HepG2 (cell line): ENCODE measurements at regions not wholly inside any gene's neighbourhood (a gene's known extent, or its start where the extent isn't known, plus 50 kb on each side); places are given as distances from the start of the nearest gene placed in this dataset.

Experiments used
- AHR ChIP-seq: IDR thresholded peaks from 2 replicates; pipeline ENCODE4 v1.6.1; 2018; ENCODE audit warnings: missing genetic modification reagents, missing compliant biosample characterization
- ARID4A ChIP-seq: sonication (generic); formaldehyde crosslinking; IDR thresholded peaks from 2 replicates; pipeline ENCODE4 v1.5.0; 2020; ENCODE audit warnings: mild to moderate bottlenecking, missing genetic modification reagents, borderline replicate concordance
- ARNT ChIP-seq: fragments of 450-650 bp; IDR thresholded peaks from 2 replicates; pipeline ENCODE4 v1.6.1; 2017
- E2F2 ChIP-seq: sonication (generic); formaldehyde crosslinking; IDR thresholded peaks from 2 replicates; pipeline ENCODE4 v1.4.0; 2020; ENCODE audit warnings: missing genetic modification reagents, borderline replicate concordance
- IRF2 ChIP-seq: IDR thresholded peaks from 2 replicates; pipeline ENCODE4 v1.6.1; 2018; ENCODE audit warnings: missing genetic modification reagents, missing compliant biosample characterization
- MATR3 ChIP-seq: sonication (generic); formaldehyde crosslinking; IDR thresholded peaks from 2 replicates; pipeline ENCODE4 v1.4.0; 2020; ENCODE audit warnings: missing genetic modification reagents
- MYPOP ChIP-seq: sonication (generic); formaldehyde crosslinking; IDR thresholded peaks from 2 replicates; pipeline ENCODE4 v1.8.1; 2023; ENCODE audit warnings: mild to moderate bottlenecking, moderate library complexity, missing genetic modification reagents
- PRPF4 ChIP-seq: fragments of 200-400 bp; formaldehyde crosslinking; IDR thresholded peaks from 2 replicates; pipeline ENCODE4 v1.6.1; 2016; ENCODE audit warnings: low read length, low read depth; ENCODE audit not compliant: poor library complexity, severe bottlenecking
- RNF2 ChIP-seq: fragments of 450-650 bp; conservative IDR thresholded peaks from 2 replicates; pipeline ENCODE4 v1.6.1; 2016; ENCODE audit warnings: low read depth
- SMARCC2 ChIP-seq: fragments of 450-650 bp; IDR thresholded peaks from 2 replicates; pipeline ENCODE4 v1.6.1; 2017; ENCODE audit warnings: antibody characterized with exemption, mild to moderate bottlenecking
- SOX5 ChIP-seq: IDR thresholded peaks from 2 replicates; pipeline ENCODE4 v1.6.1; 2016; ENCODE audit warnings: borderline replicate concordance
- TCF7 ChIP-seq: sonication (generic); IDR thresholded peaks from 2 replicates; pipeline ENCODE4 v1.6.1; 2016; ENCODE audit warnings: antibody characterized with exemption, low read depth
- TP53 ChIP-seq: sonication (generic); formaldehyde crosslinking; conservative IDR thresholded peaks from 2 replicates; pipeline ENCODE4 v1.4.0; 2020; ENCODE audit warnings: missing genetic modification reagents
- YY1 ChIP-seq: IDR thresholded peaks from 2 replicates; pipeline ENCODE4 v1.6.1; 2011; ENCODE audit warnings: low read length, low read depth, moderate library complexity, mild to moderate bottlenecking; ENCODE audit not compliant: insufficient read depth, insufficient replicate concordance
- ZEB1 ChIP-seq: IDR thresholded peaks from 2 replicates; pipeline ENCODE4 v1.6.1; 2012; ENCODE audit warnings: mild to moderate bottlenecking, low read depth, inconsistent platforms; ENCODE audit not compliant: insufficient replicate concordance
- ZNF12 ChIP-seq: sonication (generic); formaldehyde crosslinking; IDR thresholded peaks from 2 replicates; pipeline ENCODE4 v1.5.0; 2020; ENCODE audit warnings: missing genetic modification reagents
- ZNF138 ChIP-seq: sonication (generic); formaldehyde crosslinking; IDR thresholded peaks from 2 replicates; pipeline ENCODE4 v1.5.0; 2020; ENCODE audit warnings: mild to moderate bottlenecking, low read depth, missing genetic modification reagents
- ZNF143 ChIP-seq: sonication (generic); formaldehyde crosslinking; IDR thresholded peaks from 2 replicates; pipeline ENCODE4 v1.4.0; 2020; ENCODE audit warnings: missing genetic modification reagents
- ZNF207 ChIP-seq: fragments of 450-650 bp; IDR thresholded peaks from 2 replicates; pipeline ENCODE4 v1.6.1; 2016; ENCODE audit warnings: antibody characterized with exemption, borderline replicate concordance
- ZNF333 ChIP-seq: sonication (generic); formaldehyde crosslinking; IDR thresholded peaks from 2 replicates; pipeline ENCODE4 v1.4.0; 2020; ENCODE audit warnings: mild to moderate bottlenecking, missing genetic modification reagents, borderline replicate concordance
- ZNF44 ChIP-seq: sonication (generic); formaldehyde crosslinking; IDR thresholded peaks from 2 replicates; pipeline ENCODE4 v1.5.1; 2020; ENCODE audit warnings: mild to moderate bottlenecking, missing genetic modification reagents
- ZNF564 ChIP-seq: sonication (generic); formaldehyde crosslinking; IDR thresholded peaks from 2 replicates; pipeline ENCODE4 v1.8.1; 2023; ENCODE audit warnings: mild to moderate bottlenecking, missing genetic modification reagents
- ZNF619 ChIP-seq: sonication (generic); formaldehyde crosslinking; IDR thresholded peaks from 2 replicates; pipeline ENCODE4 v1.4.0; 2020; ENCODE audit warnings: mild to moderate bottlenecking, missing genetic modification reagents
- ZNF772 ChIP-seq: sonication (generic); formaldehyde crosslinking; IDR thresholded peaks from 2 replicates; pipeline ENCODE4 v1.5.0; 2020; ENCODE audit warnings: mild to moderate bottlenecking, missing genetic modification reagents

DNA sequence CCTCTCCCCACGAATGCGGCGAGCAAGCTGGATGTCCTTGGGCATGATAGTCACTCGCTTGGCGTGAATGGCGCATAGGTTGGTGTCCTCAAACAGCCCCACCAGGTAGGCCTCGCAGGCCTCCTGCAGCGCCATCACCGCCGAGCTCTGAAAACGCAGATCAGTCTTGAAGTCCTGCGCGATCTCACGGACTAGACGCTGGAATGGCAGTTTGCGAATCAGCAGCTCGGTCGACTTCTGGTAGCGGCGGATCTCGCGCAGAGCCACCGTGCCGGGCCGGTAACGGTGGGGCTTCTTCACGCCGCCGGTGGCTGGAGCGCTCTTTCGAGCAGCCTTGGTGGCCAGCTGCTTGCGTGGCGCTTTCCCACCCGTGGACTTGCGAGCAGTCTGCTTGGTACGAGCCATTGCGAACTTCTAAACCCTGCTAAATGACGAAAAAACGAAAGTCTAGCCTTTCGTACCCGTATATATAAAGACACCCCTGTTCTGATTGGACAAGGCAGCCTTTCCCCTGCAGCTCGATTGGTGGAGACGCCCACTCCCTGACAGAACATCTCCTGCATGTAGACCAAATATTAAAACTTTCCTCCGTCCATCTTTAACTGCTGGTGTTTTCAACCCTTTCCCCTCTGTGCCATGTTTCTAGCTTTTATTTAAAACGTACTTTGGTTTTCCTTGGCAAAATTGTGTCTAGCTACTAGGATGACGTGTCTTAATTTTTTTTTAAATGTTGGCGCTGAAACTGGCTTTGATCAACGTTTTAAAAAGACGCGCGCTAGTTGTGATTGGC, 109.8 kb downstream of the HFE start (continued):
- TF ChIP-seq ZNF207: no peak
- peak; percentile 90 for TF ChIP-seq MYPOP
- TF ChIP-seq TP53 (CRISPR knock-in tag): no peak
- TF ChIP-seq ARID4A: peak; percentile 97
- TF ChIP-seq PRPF4: no peak
- peak; percentile 93 for TF ChIP-seq IRF2 (CRISPR knock-in tag)
- TF ChIP-seq RNF2: peak; percentile 85
- peak; percentile 94 for TF ChIP-seq ZNF564
- TF ChIP-seq TCF7: no peak
- TF ChIP-seq MATR3 (CRISPR knock-in tag): no peak
- no peak for TF ChIP-seq ZNF44
- peak; percentile 92 for TF ChIP-seq ZNF138 (CRISPR knock-in tag)
- peak; percentile 32; the same call in 1 of the 2 replicates for TF ChIP-seq ZNF12 (CRISPR knock-in tag)
- TF ChIP-seq E2F2 (CRISPR knock-in tag): peak; percentile 91; the same call in 1 of the 2 replicates
- TF ChIP-seq ZEB1: peak; percentile 81
- peak; percentile 69; the same call in 1 of the 2 replicates for TF ChIP-seq ZNF619
- TF ChIP-seq ZNF143: no peak; the same call in 1 of the 2 replicates
- TF ChIP-seq SMARCC2: no peak
- no peak; the same call in 1 of the 2 replicates for TF ChIP-seq SOX5 (CRISPR knock-in tag)
- TF ChIP-seq YY1: peak; percentile 70
- TF ChIP-seq AHR (CRISPR knock-in tag): peak; percentile 92; the same call in 1 of the 2 replicates
- TF ChIP-seq ARNT: no peak
- TF ChIP-seq ZNF772 (CRISPR knock-in tag): peak; percentile 98
- TF ChIP-seq ZNF333 (CRISPR knock-in tag): peak; percentile 85; the same call in 1 of the 2 replicates
